GM04504 (cell line): ENCODE measurements at regions not wholly inside any gene's neighbourhood (a gene's known extent, or its start where the extent isn't known, plus 50 kb on each side); places are given as distances from the start of the nearest gene placed in this dataset.

Experiments
- DNase-seq: peaks from one replicate; pipeline ENCODE4 v3.0.0-alpha.2; 2012; ENCODE audit warnings: low read depth

- DNase-seq = no peak
Observed at GRCh38 chr1:208907790-208908189, 663.6 kb upstream of the PLXNA2 start.

- DNase-seq = peak; percentile 19
Observed at GRCh38 chr1:208909011-208909984, 665.1 kb upstream of the PLXNA2 start.

- DNase-seq = no peak
Observed at GRCh38 chr1:208910161-208910560, 666.0 kb upstream of the PLXNA2 start.

- DNase-seq = no peak
Observed at GRCh38 chr1:208917281-208917680, 666.2 kb upstream of the CAMK1G start.

GRCh38 chr1:208917723-208918122 lies 665.8 kb upstream of the CAMK1G start:
- no peak for DNase-seq

GRCh38 chr1:208918160-208918559 lies 665.4 kb upstream of the CAMK1G start:
- DNase-seq = no peak

GRCh38 chr1:208919371-208919770 lies 664.1 kb upstream of the CAMK1G start:
- peak; percentile 19 for DNase-seq

- no peak for DNase-seq
Observed at GRCh38 chr1:208921259-208921658, 662.3 kb upstream of the CAMK1G start.

GRCh38 chr1:208923456-208923855 lies 660.1 kb upstream of the CAMK1G start:
- no peak for DNase-seq

GRCh38 chr1:208923946-208924720 lies 659.4 kb upstream of the CAMK1G start:
- DNase-seq = no peak

GRCh38 chr1:208924928-208925327 lies 658.6 kb upstream of the CAMK1G start:
- DNase-seq = no peak

GRCh38 chr1:208928349-208929010 lies 655.0 kb upstream of the CAMK1G start:
- DNase-seq = no peak

- DNase-seq = peak; percentile 67
Observed at GRCh38 chr1:208929575-208929974, 653.9 kb upstream of the CAMK1G start.

GRCh38 chr1:208931936-208932335 lies 651.6 kb upstream of the CAMK1G start:
- no peak for DNase-seq

- no peak for DNase-seq
Observed at GRCh38 chr1:208933984-208934525, 649.5 kb upstream of the CAMK1G start.

GRCh38 chr1:208934933-208935332 lies 648.6 kb upstream of the CAMK1G start:
- DNase-seq = no peak

GRCh38 chr1:208935517-208936187 lies 647.9 kb upstream of the CAMK1G start:
- DNase-seq = peak; percentile 14

- DNase-seq = no peak
Observed at GRCh38 chr1:208939537-208940085, 643.9 kb upstream of the CAMK1G start.

- no peak for DNase-seq
Observed at GRCh38 chr1:208942394-208943130, 641.0 kb upstream of the CAMK1G start.

- DNase-seq = no peak
Observed at GRCh38 chr1:208943291-208943690, 640.2 kb upstream of the CAMK1G start.
